HG02970 (cell line): ENCODE measurements at regions not wholly inside any gene's neighbourhood (a gene's known extent, or its start where the extent isn't known, plus 50 kb on each side); places are given as distances from the start of the nearest gene placed in this dataset.

ENCODE experiments used
- ATAC-seq: cut with Tn5 transposase; IDR thresholded peaks from one replicate; pipeline ENCODE4 v1.9.1; 2021; ENCODE audit warnings: mild to moderate bottlenecking, moderate library complexity, moderate number of reproducible peaks; ENCODE audit not compliant: unreplicated experiment, low FRiP score

- no peak for ATAC-seq
Measured at GRCh38 chr20:59376109-59376841, 75.9 kb downstream of the EDN3 start.

GRCh38 chr20:59376998-59377397 is 76.6 kb downstream of the EDN3 start:
- ATAC-seq: no peak

- no peak for ATAC-seq
Measured at GRCh38 chr20:59377842-59378241, 77.4 kb downstream of the EDN3 start.

- ATAC-seq: no peak
Measured at GRCh38 chr20:59378396-59378795, 78.0 kb downstream of the EDN3 start.

GRCh38 chr20:59378966-59379365 is 78.6 kb downstream of the EDN3 start:
- no peak for ATAC-seq

GRCh38 chr20:59381689-59382088 is 81.3 kb downstream of the EDN3 start:
- ATAC-seq: no peak

GRCh38 chr20:59382157-59382725 is 81.8 kb downstream of the EDN3 start:
- ATAC-seq: no peak

GRCh38 chr20:59382907-59383306 is 82.5 kb downstream of the EDN3 start:
- ATAC-seq: no peak

- no peak for ATAC-seq
Measured at GRCh38 chr20:59385038-59385437, 84.6 kb downstream of the EDN3 start.

GRCh38 chr20:59385480-59385879 is 85.1 kb downstream of the EDN3 start:
- ATAC-seq: no peak

- ATAC-seq: no peak
Measured at GRCh38 chr20:59386809-59387208, 86.4 kb downstream of the EDN3 start.

- no peak for ATAC-seq
Measured at GRCh38 chr20:59387891-59388290, 87.5 kb downstream of the EDN3 start.

GRCh38 chr20:59388402-59388801 is 88.0 kb downstream of the EDN3 start:
- ATAC-seq: no peak

- no peak for ATAC-seq
Measured at GRCh38 chr20:59390437-59390836, 90.0 kb downstream of the EDN3 start.

- ATAC-seq: no peak
Measured at GRCh38 chr20:59391975-59392374, 91.6 kb downstream of the EDN3 start.

GRCh38 chr20:59392736-59393135 is 92.3 kb downstream of the EDN3 start:
- no peak for ATAC-seq

- no peak for ATAC-seq
Measured at GRCh38 chr20:59393142-59393541, 92.7 kb downstream of the EDN3 start.

- ATAC-seq: no peak
Measured at GRCh38 chr20:59395729-59396128, 95.3 kb downstream of the EDN3 start.

- no peak for ATAC-seq
Measured at GRCh38 chr20:59398537-59399205, 98.3 kb downstream of the EDN3 start.

GRCh38 chr20:59399426-59400099 is 99.2 kb downstream of the EDN3 start:
- ATAC-seq: no peak

- ATAC-seq: no peak
Measured at GRCh38 chr20:59400708-59401107, 100.3 kb downstream of the EDN3 start.
